Left renal pelvis (tissue), 4 donors: ENCODE measurements at regions not wholly inside any gene's neighbourhood (a gene's known extent, or its start where the extent isn't known, plus 50 kb on each side); places are given as distances from the start of the nearest gene placed in this dataset.

ENCODE experiments used
- DNase-seq, 4 donors: peaks; one replicate each; pipeline ENCODE4 v3.0.0-alpha.2; 2013; ENCODE audit warnings: low read depth in 4 of 4, low spot score in 3 of 4

- no peak for DNase-seq
These were observed 307.0 kb downstream of the ARPP21 start for GRCh38 chr3:35946121-35946853.

- DNase-seq = no peak
These were observed 307.7 kb downstream of the ARPP21 start for GRCh38 chr3:35946854-35947515.

- DNase-seq = no peak
These were observed 310.7 kb downstream of the ARPP21 start for GRCh38 chr3:35950021-35950420.

- DNase-seq = no peak
These were observed 315.1 kb downstream of the ARPP21 start for GRCh38 chr3:35954413-35954812.

- peak in 2 of 4 donors; percentile 12 to 14 for DNase-seq
These were observed 326.6 kb downstream of the ARPP21 start for GRCh38 chr3:35965908-35966307.

- DNase-seq = no peak
These were observed 327.5 kb downstream of the ARPP21 start for GRCh38 chr3:35966629-35967464.

GRCh38 chr3:35968043-35968622, 328.8 kb downstream of the ARPP21 start:
- no peak for DNase-seq

GRCh38 chr3:35969406-35969805, 330.1 kb downstream of the ARPP21 start:
- DNase-seq = no peak

GRCh38 chr3:35970793-35971192, 331.5 kb downstream of the ARPP21 start:
- no peak for DNase-seq

GRCh38 chr3:35971686-35972085, 332.4 kb downstream of the ARPP21 start:
- DNase-seq = no peak

GRCh38 chr3:35974872-35975271, 335.5 kb downstream of the ARPP21 start:
- no peak for DNase-seq

- no peak for DNase-seq
These were observed 346.8 kb downstream of the ARPP21 start for GRCh38 chr3:35986161-35986560.

GRCh38 chr3:35987386-35987785, 348.1 kb downstream of the ARPP21 start:
- DNase-seq = no peak

GRCh38 chr3:35992041-35992440, 352.7 kb downstream of the ARPP21 start:
- DNase-seq = no peak

- DNase-seq = no peak
These were observed 368.5 kb upstream of the STAC start for GRCh38 chr3:36011791-36012190.

GRCh38 chr3:36013425-36013824, 366.9 kb upstream of the STAC start:
- DNase-seq = no peak

- no peak for DNase-seq
These were observed 355.1 kb upstream of the STAC start for GRCh38 chr3:36025232-36025631.

- DNase-seq = no peak
These were observed 347.9 kb upstream of the STAC start for GRCh38 chr3:36032180-36033047.

GRCh38 chr3:36058404-36059030, 321.8 kb upstream of the STAC start:
- DNase-seq = no peak

GRCh38 chr3:36060950-36061349, 319.4 kb upstream of the STAC start:
- no peak for DNase-seq
